ENCODE measurements at regions not wholly inside any gene's neighbourhood (a gene's known extent, or its start where the extent isn't known, plus 50 kb on each side); places are given as distances from the start of the nearest gene placed in this dataset.

DNA sequence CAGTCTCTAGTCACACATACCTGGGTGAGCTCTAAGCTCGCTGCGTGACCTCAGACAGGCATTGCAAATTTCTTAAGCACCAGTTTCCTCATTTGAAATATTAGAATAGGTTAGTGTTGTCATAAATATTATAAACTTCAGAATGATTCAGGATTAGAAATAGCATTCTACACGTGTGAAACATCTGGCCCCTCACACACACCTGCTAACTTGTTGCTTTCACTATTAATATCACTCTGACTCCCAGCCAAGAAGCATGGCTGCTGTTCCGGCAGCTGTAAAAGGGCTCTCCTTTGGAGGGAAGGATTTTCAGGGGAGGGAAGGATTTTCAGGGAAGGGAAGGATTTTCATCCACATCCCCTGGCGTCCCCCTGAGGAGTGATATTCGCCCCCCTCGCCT, 161.3 kb upstream of the GPR12 start:
- TF ChIP-seq MYC (IDR thresholded peaks at IDR 0.05; ENCODE audit: low read depth, low read length): no peak
- no peak for TF ChIP-seq POLR2A (IDR thresholded peaks at IDR 0.05; ENCODE audit: extremely low read depth, insufficient read length)
- TF ChIP-seq, protein P1, sequence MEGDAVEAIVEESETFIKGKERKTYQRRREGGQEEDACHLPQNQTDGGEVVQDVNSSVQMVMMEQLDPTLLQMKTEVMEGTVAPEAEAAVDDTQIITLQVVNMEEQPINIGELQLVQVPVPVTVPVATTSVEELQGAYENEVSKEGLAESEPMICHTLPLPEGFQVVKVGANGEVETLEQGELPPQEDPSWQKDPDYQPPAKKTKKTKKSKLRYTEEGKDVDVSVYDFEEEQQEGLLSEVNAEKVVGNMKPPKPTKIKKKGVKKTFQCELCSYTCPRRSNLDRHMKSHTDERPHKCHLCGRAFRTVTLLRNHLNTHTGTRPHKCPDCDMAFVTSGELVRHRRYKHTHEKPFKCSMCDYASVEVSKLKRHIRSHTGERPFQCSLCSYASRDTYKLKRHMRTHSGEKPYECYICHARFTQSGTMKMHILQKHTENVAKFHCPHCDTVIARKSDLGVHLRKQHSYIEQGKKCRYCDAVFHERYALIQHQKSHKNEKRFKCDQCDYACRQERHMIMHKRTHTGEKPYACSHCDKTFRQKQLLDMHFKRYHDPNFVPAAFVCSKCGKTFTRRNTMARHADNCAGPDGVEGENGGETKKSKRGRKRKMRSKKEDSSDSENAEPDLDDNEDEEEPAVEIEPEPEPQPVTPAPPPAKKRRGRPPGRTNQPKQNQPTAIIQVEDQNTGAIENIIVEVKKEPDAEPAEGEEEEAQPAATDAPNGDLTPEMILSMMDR (IDR thresholded peaks at IDR 0.05; ENCODE audit: low read depth, low read length): no peak
- TF ChIP-seq MAX (IDR thresholded peaks at IDR 0.05; ENCODE audit: low read depth, low read length): no peak
- no peak for DNase-seq (ENCODE audit: low read depth)
- H3K4me3 ChIP-seq (ENCODE audit: low read depth, low read length): no peak overlapping the region

GRCh38 chr13:26920614-26921355, 160.2 kb upstream of the GPR12 start:
- TF ChIP-seq MYC (IDR thresholded peaks at IDR 0.05; ENCODE audit: low read depth, low read length) (no peak), POLR2A (IDR thresholded peaks at IDR 0.05; ENCODE audit: extremely low read depth, insufficient read length) (no peak), MAX (IDR thresholded peaks at IDR 0.05; ENCODE audit: low read depth, low read length) (no peak)
- TF ChIP-seq, protein P1 (IDR thresholded peaks at IDR 0.05; ENCODE audit: low read depth, low read length): no peak

GRCh38 chr13:26919732-26920131, 159.1 kb upstream of the GPR12 start:
- TF ChIP-seq, protein P1 (IDR thresholded peaks at IDR 0.05; ENCODE audit: low read depth, low read length): no peak
- TF ChIP-seq POLR2A (IDR thresholded peaks at IDR 0.05; ENCODE audit: extremely low read depth, insufficient read length): no peak
- no peak for TF ChIP-seq MYC (IDR thresholded peaks at IDR 0.05; ENCODE audit: low read depth, low read length)
- TF ChIP-seq MAX (IDR thresholded peaks at IDR 0.05; ENCODE audit: low read depth, low read length): no peak
- no peak overlapping the region for H3K4me3 ChIP-seq (ENCODE audit: low read depth, low read length)
- DNase-seq (ENCODE audit: low read depth): no peak

More at GRCh38 chr13:26920614-26921355, 160.2 kb upstream of the GPR12 start:
- no peak overlapping the region for H3K4me3 ChIP-seq (ENCODE audit: low read depth, low read length)
- DNase-seq (ENCODE audit: low read depth): no peak

GRCh38 chr13:26919311-26919710, 158.7 kb upstream of the GPR12 start:
- TF ChIP-seq, protein P1 (IDR thresholded peaks at IDR 0.05; ENCODE audit: low read depth, low read length): no peak
- TF ChIP-seq MYC (IDR thresholded peaks at IDR 0.05; ENCODE audit: low read depth, low read length) (no peak), MAX (IDR thresholded peaks at IDR 0.05; ENCODE audit: low read depth, low read length) (no peak), POLR2A (IDR thresholded peaks at IDR 0.05; ENCODE audit: extremely low read depth, insufficient read length) (no peak)
- no peak for DNase-seq (ENCODE audit: low read depth)
- H3K4me3 ChIP-seq (ENCODE audit: low read depth, low read length): no peak overlapping the region

DNA sequence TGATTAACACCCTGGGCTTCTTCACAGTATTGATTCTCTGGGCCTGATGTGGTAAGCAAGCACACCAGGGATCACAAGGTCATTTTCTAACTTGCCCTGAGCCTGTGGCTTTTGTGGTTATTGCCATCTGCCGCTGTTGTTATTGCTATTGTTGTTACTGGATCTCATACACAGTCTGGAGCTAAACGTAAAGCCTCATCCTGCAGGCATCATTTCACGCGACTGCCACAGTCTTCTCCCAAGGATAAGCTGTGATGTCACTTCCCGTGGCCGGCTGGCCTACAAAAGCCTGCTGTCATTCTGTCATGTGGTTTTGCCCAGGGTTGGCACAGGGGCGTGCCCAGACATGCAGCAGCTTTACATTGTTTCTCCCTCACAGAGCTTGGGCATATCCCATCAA, 154.0 kb upstream of the GPR12 start:
- TF ChIP-seq MYC (IDR thresholded peaks at IDR 0.05; ENCODE audit: low read depth, low read length): no peak
- no peak for TF ChIP-seq POLR2A (IDR thresholded peaks at IDR 0.05; ENCODE audit: extremely low read depth, insufficient read length)
- TF ChIP-seq, protein P1 (IDR thresholded peaks at IDR 0.05; ENCODE audit: low read depth, low read length): no peak
- no peak for TF ChIP-seq MAX (IDR thresholded peaks at IDR 0.05; ENCODE audit: low read depth, low read length)
- no peak overlapping the region for H3K4me3 ChIP-seq (ENCODE audit: low read depth, low read length)
- peak; percentile 72 for DNase-seq (ENCODE audit: low read depth)
